ENCODE measurements at regions not wholly inside any gene's neighbourhood (a gene's known extent, or its start where the extent isn't known, plus 50 kb on each side); places are given as distances from the start of the nearest gene placed in this dataset.
A peak's percentile ranks its signal among the peaks of the same experiment; 100 is the strongest.
"Not testable (repeated sequence)": the region's sequence is repeated elsewhere in the genome, so short reads cannot be mapped to it uniquely, and the experiment has no call there.

GRCh38 chr5:21274361-21274760, 1286.4 kb upstream of the CDH18 start:
- DNase-seq = not testable (repeated sequence)

DNA sequence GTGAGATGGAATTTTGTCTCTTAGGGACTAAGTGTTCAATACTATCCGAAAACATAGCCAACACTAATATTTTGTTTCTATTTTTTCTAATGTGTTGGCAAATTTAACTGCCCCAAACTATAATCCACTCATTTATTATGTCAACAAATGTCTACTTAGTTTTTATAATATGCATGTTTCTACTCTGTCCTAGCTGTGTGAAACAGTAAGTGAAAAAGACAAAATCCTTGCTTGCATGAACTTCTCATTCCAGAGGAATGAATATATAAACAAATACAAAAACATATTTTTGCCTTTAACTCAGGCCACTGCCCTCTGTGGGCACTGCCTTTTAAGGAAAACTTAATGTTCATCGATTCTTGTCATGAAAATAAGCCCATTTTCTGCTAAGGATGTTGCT, 1275.4 kb upstream of the CDH18 start:
- DNase-seq = no peak

DNA sequence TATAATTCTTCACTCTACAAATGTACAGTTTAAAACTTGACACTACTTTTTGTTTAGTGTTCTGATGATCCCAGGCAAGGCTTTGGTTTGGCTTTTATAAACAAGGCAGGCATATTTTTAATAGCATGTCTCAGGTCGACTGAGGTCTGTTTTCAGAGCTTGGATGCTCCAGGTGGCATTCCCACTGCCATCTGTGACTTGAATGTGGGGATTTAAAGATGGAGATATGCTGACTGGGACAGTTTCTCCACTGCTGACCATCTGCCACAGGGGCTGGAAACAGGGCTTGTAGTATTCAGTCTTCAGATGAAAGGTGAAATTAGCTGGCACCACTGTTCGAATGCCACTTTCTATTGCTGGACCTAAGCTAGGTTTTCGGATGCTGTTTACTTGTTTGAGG, 1266.2 kb upstream of the CDH18 start:
- no peak for DNase-seq

DNA sequence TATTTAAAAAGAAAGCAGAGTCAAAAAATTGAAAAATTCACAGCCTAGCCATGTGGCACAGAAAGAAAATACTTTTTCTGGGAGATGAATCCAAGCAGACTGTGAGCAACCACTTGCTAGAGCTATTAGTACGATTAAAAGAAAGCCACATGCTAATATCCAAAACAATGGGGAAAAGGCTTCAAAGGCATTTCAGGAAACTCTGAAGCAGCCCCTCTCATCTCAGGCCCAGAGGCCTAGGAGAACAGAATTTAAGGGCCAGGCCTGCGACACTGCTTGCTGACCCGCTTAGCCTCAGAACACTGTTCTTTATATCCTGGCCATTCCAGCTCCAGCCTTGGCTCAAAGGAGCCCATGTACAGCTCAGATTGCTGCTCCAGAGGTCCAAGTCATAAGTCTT, 1257.0 kb upstream of the CDH18 start:
- no peak for DNase-seq

GRCh38 chr5:21238786-21239185, 1250.8 kb upstream of the CDH18 start:
- no peak for DNase-seq

- no peak for DNase-seq
Observed at GRCh38 chr5:21237461-21237860, 1249.5 kb upstream of the CDH18 start.

DNA sequence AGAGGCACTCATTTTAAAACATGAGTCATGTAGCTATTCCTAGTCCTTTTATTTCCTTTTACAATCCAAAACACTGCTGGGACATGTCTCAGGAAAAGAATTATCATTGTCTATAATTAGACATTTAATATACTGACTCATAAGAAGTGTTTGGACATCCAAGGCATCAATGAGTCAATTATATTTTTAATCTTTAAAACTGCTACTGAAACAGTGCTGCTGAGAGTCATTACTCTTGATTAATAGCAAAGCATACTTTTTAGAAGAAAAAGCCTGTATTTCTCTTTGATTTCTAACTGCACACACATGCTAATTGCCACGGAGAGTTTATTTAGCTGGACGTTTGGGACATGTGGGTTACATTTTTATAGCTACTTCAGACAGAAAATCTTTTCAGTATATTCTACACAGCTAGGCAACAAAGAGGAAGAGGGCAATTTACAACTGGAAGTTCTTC, 1249.0 kb upstream of the CDH18 start:
- DNase-seq = no peak

DNA sequence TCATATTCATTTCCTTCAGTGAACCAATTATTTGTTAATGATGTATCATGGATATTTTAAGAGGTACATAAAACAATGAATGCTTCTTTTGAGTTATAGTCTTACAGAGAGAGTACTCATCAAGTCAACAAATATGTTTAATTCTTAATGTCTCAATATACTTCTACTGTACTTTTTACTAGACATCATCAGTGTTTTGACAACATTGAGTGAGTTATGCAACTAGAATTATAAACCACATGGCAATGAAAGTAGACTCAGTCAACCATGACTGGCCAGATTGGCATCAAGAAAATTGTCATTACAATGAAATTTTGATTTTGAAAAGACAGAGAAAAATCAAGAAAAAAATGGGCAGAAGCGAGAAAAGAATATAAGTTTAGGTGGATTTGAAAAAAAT, 1248.1 kb upstream of the CDH18 start:
- no peak for DNase-seq

DNA sequence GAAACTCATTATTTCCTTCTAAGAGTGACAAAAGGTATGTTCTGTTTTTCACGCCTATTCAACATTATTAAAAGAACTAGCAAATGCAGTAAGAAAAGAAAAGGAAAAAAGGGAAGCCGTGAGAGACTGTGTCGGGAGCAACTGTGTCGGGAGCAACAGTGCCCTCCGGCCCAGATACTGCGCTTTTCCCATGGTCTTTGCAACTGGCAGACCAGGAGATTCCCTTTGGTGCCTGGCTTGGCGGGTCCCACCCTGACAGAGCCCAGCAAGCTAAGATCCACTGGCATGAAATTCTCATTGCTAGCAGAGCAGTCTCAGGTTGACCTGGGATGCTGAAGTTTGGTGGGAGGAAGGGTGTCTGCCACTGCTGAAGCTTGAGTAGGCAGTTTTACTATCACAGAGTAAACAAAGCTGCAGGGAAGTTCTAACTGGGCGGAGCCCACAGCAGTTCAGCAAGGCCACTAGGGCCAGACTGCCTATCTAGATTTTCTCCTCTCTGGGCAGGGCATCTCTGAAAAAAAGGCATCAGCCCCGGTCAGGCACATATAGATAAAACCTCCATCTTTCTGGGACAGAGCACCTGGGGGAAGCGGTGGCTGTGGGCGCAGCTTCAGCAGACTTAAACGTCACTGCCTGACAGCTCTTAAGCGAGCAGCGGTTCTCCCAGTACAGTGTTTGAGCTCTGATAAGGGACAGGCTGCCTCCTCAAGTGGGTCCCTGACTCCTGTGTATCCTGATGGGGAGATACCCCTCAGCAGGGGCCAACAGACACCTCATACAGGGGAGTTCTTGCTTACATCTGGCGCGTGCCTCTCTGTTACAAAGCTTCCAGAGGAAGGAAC, 1237.4 kb upstream of the CDH18 start:
- DNase-seq = no peak

DNA sequence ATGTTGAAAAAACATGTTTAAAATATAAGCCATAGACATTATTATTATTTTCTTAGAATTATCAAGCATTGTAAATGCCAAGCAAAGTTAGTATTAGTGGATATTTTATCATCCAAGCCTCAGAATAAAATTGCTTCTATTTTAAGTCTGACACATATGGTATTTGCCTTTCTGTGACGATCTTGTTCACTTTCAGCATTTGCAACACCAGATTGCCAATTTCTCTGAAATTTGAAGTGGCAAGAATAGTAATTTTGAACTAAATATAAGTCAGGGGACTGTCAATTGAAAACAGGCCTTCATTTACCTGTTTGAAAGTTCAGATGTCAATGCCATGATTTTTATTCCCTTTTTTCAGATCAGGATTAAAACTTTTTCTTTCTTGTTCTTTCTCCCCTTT, 1233.6 kb upstream of the CDH18 start:
- DNase-seq = no peak

- no peak for DNase-seq
Observed at GRCh38 chr5:21219966-21220365, 1232.0 kb upstream of the CDH18 start.

- no peak for DNase-seq
Observed at GRCh38 chr5:21219251-21219650, 1231.3 kb upstream of the CDH18 start.

DNA sequence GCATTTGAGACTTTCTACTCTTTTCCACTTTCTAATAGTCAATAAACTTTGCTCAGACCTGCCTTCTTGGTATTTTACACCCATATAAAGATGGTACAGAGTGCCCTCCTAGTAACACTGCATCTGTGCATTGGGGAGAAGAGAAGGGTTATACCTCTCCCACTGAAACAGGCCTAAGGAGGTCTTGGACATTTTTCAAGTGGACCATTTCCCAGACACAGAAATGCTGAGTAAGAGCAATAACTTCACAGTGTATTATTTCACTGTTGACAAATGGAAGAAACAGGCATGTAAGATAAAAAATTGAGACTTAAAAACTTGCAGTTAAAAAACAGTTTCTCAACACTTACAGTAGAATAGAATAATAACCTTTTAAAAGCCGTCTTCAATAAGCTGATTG, 1224.0 kb upstream of the CDH18 start:
- DNase-seq = no peak

GRCh38 chr5:21209409-21209808, 1221.4 kb upstream of the CDH18 start:
- DNase-seq = no peak

DNA sequence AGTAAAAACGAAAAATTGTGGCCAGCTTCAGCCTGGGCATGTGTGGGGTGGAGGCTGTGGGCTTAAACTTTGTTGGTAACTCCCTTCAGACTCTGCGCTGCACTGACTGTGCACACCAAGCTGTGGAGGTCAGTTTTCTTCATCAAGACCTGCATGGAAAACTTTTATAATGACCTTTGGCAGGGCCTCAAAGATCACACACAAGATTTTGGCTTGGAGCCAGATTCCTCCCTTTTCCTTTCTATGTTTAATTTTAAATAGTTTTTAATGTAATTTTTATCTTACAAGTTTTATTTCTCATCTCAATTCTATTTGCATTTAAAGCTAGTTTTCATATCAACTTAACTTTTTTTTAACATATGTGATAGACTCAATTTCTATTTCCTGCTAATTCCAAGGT, 1211.1 kb upstream of the CDH18 start:
- peak; percentile 3 for DNase-seq

- no peak for DNase-seq
Observed at GRCh38 chr5:21195145-21195544, 1207.1 kb upstream of the CDH18 start.

GRCh38 chr5:21185536-21185935, 1197.5 kb upstream of the CDH18 start:
- no peak for DNase-seq

- no peak for DNase-seq
Observed at GRCh38 chr5:21184581-21184980, 1196.6 kb upstream of the CDH18 start.

DNA sequence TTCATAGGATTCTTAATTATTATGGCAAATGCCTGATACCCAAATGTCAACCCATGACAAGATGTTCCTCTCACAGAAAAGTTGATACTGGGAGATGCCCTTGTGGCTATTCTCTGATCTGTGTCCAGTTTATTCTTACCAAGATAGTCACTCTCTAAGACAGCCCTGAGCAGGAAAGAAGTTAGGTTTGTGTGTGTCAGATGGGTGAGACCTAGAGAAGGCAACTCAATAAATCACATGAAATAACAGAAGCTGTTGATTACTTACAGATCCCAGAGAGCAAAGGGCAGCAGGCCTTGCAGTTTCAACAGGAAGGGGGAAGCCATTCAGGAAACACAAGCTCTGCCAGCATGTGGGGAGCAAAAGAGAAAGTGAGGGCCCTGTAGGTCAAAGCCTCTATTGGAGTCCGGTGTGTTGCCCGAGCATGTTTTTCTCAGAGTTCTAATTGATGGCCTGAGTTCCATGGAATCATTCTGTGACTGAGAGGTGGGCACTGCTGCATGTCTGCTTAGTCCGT, 1193.7 kb upstream of the CDH18 start:
- DNase-seq = no peak

- no peak for DNase-seq
Observed at GRCh38 chr5:21173526-21173925, 1185.5 kb upstream of the CDH18 start.

DNA sequence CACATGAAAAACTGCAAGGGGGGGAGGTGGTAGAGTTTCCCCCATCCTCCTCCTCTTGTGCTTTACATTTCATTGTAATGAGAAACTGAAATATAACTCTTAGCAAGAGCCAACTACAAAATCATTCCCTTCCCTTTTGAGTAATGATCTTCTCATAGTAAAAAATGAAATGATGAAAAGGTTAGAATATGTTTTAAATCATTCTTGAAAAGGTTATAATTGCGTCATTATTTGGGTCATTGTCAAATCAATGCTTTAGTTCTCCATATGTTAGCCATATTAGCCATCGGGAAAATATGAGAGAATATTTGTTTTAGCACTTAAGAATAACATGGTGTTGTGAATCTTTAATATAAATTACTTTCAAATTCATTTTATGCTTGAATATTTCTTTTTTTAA, 1185.0 kb upstream of the CDH18 start:
- DNase-seq = no peak

DNA sequence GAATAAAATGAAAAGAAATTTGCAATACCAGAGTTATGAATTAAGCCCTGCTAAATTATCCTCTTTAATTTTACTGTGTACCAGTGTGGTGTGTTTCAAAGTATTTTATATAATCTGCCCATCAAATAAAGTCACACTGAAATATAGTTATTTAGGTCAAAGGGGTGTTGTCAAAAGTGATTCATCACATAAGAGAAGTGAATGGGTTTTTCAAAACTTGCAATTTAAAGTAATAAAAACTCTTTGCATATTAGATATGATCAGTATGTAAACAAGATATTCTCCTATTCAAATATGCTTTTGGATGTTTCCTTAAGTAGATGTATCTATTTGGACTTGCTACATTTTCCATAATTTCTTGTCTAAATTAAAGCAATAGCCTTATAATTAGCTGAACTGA, 1183.0 kb upstream of the CDH18 start:
- no peak for DNase-seq

DNA sequence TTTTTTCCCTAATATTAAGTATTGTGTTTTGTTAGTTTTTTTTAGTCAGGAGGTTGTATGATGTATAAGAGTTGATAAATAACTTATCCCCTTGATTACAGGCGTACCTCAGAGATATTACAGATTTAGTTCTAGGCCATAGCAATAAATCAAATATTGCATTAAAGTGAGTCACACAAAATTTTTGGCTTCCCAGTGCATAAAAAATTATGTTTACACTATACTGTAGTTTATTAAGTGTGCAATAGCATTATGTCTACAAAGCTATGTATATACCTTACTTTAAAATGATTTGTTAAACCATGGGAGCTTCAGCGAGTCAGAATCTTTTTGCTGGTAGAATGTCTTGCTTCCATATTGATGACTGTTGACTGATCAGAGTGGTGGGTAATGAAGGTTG, 1180.6 kb upstream of the CDH18 start:
- no peak for DNase-seq

GRCh38 chr5:21165344-21165743, 1177.3 kb upstream of the CDH18 start:
- DNase-seq = no peak

DNA sequence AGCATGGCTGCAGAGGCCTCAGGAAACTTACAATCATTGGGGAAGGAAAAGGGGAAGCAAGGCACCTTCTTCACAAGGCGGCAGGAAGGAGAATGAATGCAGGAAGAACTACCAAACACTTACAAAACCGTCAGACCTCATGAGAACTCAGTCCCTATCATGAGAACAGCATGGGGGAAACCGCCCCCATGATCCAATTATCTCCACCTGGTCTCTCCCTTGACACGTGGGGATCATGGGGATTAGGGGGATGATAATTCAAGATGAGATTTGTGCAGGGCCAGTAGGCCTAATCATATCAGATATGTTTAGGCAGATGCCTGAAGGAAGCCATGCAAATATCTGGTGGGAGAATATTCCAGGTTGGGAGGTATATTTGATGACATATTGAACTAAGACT, 1176.4 kb upstream of the CDH18 start:
- DNase-seq = no peak
